Limb (tissue), 2 donors: ENCODE measurements at regions not wholly inside any gene's neighbourhood (a gene's known extent, or its start where the extent isn't known, plus 50 kb on each side); places are given as distances from the start of the nearest gene placed in this dataset.

Experiments used
- DNase-seq, 2 donors: peaks; one replicate each; pipeline ENCODE4 v3.0.0-alpha.2; 2016; ENCODE audit errors: extremely low spot score in 2 of 2

DNA sequence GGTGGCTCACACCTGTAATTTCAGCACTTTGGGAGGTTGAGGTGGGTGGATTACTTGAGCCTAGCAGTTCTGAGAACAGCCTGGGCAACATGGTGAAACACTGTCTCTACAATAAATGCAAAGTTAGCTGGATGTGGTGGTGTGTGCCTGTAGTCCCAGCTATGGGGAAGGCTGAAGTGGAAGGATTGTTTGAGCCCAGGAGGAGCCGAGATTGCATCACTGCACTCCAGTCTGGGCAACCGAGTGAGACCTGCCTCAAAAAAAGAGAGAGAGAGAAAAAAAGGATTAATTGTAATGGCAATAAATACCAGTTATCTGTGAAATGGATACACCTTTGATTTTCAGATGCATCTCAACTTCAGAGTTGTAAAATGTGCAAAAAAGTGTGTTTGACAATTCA lies 58.8 kb downstream of the SPRY1 start:
- DNase-seq = no peak

DNA sequence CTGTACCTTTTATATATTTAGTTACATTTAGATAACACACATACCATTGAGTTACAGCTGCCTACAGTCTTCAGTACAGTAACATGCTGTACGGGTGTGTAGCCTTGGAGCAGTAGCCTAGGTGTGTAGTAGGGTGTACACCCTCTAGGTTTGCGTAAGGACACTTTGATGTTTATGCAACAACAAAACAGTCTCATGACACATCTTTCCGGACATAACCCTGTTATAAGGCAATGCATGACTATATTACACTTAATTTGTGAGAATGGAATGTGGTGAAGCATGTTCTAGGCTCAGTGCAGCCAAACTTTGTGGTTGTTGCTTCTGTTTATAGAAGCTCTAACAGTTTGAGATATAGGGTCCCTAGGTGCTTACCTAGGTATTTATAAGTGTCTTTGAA lies 65.4 kb downstream of the SPRY1 start:
- no peak for DNase-seq

GRCh38 chr4:123463869-123464268 lies 67.3 kb downstream of the SPRY1 start:
- no peak for DNase-seq

DNA sequence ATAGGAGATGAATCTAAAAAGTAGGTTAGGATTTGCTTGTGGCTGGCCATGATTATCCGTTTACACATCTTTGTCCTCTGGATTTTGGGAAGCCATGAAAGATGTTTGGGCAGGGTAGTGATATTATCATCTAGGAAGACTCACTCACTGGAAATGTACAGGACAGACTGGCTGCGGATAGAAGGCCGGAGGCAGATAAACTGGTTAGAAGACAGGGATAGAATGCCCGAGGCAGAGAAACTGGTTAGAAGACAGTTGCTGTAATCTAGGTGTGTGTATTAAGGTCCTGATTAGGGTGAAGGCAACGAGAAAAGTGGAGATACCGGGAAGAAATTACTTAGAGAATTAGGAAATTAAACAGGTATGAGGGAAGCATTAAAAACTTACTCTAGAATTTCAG lies 68.8 kb downstream of the SPRY1 start:
- DNase-seq = no peak

DNA sequence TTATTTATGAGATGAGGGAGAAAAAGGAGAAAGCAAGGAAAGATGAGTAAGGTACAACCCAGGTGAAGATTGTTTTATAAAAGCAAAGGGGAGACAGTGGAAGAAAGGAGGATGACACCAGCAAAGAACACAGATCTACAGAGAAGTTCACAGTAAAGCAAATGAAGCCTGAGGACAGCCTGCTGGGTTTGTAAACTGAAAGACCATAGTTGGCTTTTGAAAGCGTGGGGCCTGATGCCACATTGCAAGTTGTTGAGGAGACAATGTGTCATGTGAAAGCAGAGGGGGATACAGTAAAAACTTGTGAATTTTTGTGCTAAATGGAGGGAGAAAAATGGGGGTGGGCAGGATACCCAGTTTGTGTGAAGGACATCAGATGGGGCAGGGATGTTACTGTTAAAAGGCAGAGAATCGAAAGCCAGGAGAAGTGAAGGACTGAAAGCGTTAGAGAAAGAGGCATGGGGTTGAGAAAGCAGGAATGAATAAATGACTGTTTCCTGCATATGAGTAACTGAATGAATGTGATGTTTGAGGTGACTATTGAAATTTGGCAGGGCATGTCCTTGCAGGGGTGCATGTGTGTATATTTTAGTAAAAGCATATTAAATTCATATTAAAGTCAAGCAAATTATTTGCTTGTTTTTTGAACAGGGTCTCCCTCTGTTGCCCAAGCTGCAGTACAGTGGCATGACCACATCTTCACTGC lies 69.6 kb downstream of the SPRY1 start:
- DNase-seq = no peak

- DNase-seq = no peak
These were observed 72.0 kb downstream of the SPRY1 start for GRCh38 chr4:123468479-123469031.

- no peak for DNase-seq
These were observed 72.7 kb downstream of the SPRY1 start for GRCh38 chr4:123469245-123469644.

- no peak for DNase-seq
These were observed 73.1 kb downstream of the SPRY1 start for GRCh38 chr4:123469696-123470095.

DNA sequence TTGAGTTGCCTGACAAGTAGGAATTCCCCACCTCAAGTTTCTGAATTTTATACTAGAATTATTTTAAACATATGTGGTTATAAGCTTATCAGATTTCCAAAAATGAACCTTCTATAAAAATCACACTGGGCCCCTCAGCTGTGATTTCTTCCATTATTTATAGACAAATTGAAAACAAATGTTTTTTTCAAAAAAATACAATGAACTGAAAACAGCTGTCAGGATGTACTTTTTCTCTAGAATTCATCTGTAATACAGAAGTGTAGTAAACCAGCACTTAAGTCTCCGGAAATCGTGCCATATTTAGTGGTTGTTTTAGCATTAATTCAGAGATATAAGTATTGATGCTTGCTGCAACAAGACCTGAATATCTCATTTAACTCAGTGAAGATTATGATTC lies 74.0 kb downstream of the SPRY1 start:
- DNase-seq = peak in 1 of 2 donors; percentile 27

DNA sequence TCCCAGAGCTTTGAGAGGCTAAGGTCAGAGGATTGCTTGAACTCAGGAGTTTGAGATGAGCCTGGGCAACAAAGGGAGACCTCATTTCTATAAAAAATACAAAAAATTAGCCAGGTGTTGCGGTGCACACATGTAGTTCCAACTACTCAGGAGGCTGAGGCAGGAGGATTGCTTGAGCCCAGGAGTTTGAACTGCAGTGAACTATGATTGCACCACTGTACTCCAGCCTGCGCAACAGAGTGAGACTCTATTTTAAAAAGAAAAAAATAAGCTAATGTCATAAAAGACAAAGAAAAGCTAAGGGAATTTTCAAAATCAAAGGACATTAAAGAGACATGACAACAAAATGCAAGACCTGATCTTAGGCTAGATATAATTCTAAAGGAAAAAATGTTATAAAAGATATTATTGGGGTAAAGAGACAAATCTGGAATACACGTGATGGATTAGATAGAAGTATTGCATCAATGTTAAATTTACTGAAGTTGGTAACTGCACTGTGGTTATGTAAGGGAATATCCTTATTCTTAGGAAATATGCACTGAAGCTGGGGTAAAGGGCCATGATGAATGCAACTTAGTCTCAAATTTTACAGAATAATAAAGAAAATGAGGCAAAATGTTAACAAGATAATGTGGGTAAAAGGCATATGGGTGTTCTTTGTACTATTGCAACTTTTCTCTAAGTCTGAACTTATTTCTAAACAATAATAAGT lies 75.2 kb downstream of the SPRY1 start:
- DNase-seq = no peak

- DNase-seq = no peak
These were observed 78.2 kb downstream of the SPRY1 start for GRCh38 chr4:123474817-123475216.

GRCh38 chr4:123476089-123476488 lies 79.5 kb downstream of the SPRY1 start:
- DNase-seq = no peak

DNA sequence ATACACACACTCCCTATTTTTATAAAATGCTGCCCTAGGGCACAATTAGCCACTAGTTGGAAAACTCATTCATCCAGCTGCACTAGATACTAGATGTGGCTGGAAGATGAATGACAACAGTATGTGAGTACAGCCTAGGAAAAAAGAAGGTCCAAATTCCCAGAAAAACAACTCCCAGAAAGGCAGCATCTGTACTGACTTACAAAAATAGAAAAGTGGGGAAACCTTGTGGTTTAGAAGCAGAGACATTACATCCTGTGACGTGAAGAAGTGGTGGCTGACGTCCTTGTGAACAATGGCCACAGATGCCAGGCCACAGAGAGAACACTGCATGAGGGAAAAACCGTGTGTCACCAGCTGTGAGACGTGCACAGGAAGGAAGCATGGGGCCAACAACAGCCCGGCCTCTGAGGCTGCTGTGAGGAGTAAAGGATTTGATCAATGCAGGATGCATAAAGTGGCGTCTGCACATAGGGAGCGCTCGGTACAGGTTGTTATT lies 81.2 kb downstream of the SPRY1 start:
- DNase-seq = peak; percentile 47 to 70

DNA sequence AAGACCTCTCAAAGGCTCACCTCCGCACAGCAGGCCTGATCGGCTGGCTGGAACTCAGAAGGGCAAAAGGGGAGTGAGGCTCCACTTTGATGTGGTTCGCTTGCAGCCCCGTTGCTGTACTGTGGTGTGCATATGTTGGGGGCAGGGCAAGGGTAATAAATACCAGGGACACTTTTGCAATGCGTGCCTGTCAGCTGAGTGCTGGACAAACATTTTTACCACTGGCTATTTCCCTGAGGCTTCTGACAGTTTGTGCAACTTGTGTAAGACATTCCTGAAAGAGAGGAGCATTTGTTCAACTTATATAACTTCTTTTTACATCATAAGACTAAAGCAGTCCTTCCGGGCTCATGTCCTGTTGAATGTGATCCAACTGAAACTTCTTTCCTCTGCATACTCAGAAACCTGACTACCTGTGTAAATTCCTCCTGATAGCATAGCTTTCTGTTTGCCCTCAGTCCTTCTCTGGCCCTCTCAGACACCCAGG lies 82.3 kb downstream of the SPRY1 start:
- peak; percentile 34 to 45 for DNase-seq

DNA sequence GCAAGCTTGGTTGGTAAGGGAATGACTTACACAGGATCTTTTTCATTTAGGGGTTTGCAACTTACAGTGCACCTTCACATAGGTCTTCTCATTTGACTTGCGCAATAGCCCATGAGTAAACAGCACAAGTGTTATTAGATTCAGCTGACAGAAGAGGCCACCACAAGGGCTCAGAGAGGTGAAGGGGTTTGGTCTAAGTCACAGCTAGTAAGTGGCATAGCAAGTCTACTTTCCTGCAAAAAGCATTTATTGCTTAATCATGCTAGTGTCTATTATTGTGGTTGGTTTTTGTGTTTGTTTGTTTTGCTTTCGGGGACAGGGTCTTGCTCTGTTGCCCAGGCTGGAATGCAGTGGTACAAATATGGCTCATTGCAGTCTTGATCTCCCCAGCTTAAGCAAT lies 83.3 kb downstream of the SPRY1 start:
- DNase-seq = no peak

DNA sequence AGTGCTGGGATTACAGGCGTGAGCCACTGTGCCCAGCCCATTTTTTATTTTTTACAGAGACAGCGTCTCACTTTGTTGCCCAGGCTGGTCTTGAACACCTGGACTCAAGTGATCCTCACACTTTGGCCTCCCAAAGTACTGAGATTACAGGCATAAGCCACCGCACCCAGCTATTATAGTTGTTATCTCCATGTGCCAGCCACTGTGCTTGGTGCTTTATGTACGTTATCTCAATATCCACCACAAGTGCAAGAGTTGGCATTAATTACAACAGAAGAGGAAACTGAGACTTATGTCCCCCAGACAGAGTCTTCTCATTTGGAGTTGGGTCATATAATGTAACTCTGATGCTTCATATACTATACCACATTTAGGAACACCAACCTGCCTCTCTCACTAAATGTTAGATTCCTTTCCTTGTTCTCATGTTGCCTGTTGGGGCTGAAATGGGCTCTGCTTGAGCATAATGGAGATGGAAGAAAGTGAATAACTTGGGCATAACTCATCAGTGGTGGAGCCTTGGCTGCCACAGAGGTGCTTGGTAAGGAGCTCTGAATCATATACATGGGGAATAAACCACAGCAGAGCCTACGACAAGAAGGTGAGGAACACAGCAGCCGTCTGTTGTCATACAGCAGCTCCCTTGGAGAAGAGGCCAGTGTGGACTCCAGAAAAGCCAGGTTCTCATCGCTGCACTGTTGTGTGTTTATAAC lies 84.3 kb downstream of the SPRY1 start:
- no peak for DNase-seq

GRCh38 chr4:123481717-123482116 lies 85.1 kb downstream of the SPRY1 start:
- DNase-seq = no peak

DNA sequence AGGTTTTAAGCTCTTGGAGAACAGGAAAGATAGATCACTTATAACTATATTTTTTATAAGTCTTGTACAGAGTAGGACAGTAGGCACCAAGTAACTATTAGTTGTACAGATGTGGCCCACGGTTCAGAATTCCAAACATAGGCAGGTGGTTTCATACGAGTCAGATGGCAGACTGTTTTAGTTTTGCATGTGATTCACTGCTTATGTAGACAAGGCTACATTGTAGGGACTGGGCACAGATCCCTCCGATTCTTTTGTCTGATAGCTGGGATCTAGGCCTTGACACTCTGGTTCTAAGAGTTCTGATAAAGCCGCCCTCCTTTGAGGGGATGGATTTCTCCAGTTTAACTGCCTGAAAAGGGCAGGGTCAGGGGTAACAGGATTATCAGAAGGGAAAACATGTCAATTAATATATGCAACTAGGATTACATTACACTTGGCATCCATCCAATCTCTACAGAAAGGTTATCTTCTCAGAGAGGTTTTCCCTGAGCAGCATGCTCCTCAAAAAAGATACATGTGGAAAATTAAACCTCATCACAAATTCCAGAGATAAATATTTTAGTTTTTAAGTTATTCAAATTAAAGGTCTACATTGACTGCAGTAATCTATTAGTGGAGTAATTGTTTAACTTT lies 87.8 kb downstream of the SPRY1 start:
- no peak for DNase-seq

DNA sequence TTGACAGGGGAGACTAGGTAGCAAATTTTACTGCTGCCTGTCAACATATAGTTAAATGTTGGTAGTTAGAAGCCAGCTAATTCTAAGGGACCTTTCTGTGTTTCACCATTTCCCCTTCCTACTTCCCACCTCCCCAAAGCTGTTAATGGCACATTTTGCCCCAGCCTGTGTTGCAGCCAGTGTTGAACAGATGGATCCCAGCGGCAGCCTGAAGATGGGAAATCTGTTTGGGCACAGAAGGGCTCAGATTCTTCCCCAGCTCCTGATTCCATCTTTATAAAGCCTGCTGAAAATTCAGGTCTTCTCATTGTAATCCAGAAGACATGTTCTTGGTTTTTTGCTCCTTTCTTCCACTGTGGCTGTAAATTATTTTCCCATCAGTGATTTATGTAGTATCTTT lies 89.0 kb downstream of the SPRY1 start:
- no peak for DNase-seq

- DNase-seq = no peak
These were observed 92.3 kb downstream of the SPRY1 start for GRCh38 chr4:123488916-123489315.

DNA sequence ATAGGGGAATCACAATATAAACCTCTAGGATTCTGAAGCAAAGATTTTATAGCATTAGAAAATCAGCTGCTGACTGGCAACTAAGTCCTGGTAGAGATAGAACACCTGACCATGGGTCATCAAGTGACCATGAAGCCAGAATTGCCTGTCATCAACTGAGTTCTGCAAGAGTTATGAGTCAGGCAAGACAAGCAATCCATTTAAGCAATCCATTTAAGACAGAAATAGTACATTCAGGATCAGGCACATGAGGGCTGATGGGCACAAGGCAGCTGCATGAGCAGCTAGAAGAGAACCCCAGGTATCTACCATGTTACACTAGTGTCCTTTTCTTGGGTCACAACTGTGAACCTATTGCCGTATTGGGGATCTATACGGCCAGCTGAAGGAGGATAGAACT lies 98.9 kb downstream of the SPRY1 start:
- DNase-seq = no peak
